Upper lobe of left lung (tissue), 4 donors: ENCODE measurements at regions not wholly inside any gene's neighbourhood (a gene's known extent, or its start where the extent isn't known, plus 50 kb on each side); places are given as distances from the start of the nearest gene placed in this dataset.

Source experiments
- EP300 ChIP-seq, 4 donors: sonication (generic); formaldehyde crosslinking; IDR thresholded peaks; one replicate each; pipeline ENCODE4 v1.5.1; 2017; ENCODE audit warnings: antibody characterized with exemption in 4 of 4, control low read depth in 2 of 4
- POLR2A ChIP-seq, 4 donors: fragments of 450-650 bp; IDR thresholded peaks; one replicate each; pipeline ENCODE4 v1.5.1; 2016 to 2017; ENCODE audit warnings: antibody characterized with exemption in 4 of 4, mild to moderate bottlenecking in 2 of 4
- POLR2AphosphoS5 ChIP-seq, 2 donors: sonication (generic); formaldehyde crosslinking; IDR thresholded peaks; one replicate each; pipeline ENCODE4 v1.5.1; 2017; ENCODE audit warnings: antibody characterized with exemption in 2 of 2
- TF ChIP-seq, protein P1 (sequence below), 6 experiments: fragments of 450-650 bp in 4 of 6; fragments of 200-600 bp in 2 of 6; sonication (generic) in 2 of 6; IDR thresholded peaks; one replicate each; pipeline ENCODE4 v1.5.1; 2016 to 2019; ENCODE audit warnings: antibody characterized with exemption in 6 of 6

DNA sequence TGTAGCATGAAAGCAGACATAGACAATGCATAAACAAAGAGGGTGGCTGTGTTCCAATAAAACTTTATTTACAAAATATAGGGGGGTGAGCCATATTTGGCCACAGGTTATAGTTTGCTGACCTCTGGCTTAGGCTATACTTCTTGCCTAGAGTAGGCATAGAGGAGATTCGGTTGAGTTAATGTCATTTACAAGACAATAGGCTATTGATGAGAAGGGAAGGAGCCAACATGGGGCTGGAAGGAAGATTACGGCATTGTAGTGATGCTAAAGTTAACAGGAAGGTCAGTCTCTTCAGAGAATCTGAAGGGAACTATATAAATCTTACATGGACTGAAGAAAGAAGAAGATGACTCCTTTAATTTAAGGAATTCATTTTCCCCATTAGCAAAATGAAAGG lies 463.5 kb downstream of the HTR7 start:
- TF ChIP-seq, protein P1, sequence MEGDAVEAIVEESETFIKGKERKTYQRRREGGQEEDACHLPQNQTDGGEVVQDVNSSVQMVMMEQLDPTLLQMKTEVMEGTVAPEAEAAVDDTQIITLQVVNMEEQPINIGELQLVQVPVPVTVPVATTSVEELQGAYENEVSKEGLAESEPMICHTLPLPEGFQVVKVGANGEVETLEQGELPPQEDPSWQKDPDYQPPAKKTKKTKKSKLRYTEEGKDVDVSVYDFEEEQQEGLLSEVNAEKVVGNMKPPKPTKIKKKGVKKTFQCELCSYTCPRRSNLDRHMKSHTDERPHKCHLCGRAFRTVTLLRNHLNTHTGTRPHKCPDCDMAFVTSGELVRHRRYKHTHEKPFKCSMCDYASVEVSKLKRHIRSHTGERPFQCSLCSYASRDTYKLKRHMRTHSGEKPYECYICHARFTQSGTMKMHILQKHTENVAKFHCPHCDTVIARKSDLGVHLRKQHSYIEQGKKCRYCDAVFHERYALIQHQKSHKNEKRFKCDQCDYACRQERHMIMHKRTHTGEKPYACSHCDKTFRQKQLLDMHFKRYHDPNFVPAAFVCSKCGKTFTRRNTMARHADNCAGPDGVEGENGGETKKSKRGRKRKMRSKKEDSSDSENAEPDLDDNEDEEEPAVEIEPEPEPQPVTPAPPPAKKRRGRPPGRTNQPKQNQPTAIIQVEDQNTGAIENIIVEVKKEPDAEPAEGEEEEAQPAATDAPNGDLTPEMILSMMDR (IDR thresholded peaks at IDR 0.05): no peak
- TF ChIP-seq POLR2A (IDR thresholded peaks at IDR 0.05) (no peak), EP300 (IDR thresholded peaks at IDR 0.05) (no peak), POLR2AphosphoS5 (IDR thresholded peaks at IDR 0.05) (no peak)
